Epithelial cell of proximal tubule (primary cell): ENCODE measurements at regions not wholly inside any gene's neighbourhood (a gene's known extent, or its start where the extent isn't known, plus 50 kb on each side); places are given as distances from the start of the nearest gene placed in this dataset.

Experiments
- DNase-seq: peaks from one replicate; pipeline ENCODE4 v3.0.0-alpha.2; 2011; ENCODE audit warnings: low read depth
- H3K4me3 ChIP-seq: 2 replicates; pipeline ENCODE4 v1.5.1; 2011; ENCODE audit warnings: low read depth, mild to moderate bottlenecking, low read length
- CTCF ChIP-seq: conservative IDR thresholded peaks from 2 replicates; pipeline ENCODE4 v1.5.1; 2012; ENCODE audit warnings: low read depth, mild to moderate bottlenecking, low read length

DNA sequence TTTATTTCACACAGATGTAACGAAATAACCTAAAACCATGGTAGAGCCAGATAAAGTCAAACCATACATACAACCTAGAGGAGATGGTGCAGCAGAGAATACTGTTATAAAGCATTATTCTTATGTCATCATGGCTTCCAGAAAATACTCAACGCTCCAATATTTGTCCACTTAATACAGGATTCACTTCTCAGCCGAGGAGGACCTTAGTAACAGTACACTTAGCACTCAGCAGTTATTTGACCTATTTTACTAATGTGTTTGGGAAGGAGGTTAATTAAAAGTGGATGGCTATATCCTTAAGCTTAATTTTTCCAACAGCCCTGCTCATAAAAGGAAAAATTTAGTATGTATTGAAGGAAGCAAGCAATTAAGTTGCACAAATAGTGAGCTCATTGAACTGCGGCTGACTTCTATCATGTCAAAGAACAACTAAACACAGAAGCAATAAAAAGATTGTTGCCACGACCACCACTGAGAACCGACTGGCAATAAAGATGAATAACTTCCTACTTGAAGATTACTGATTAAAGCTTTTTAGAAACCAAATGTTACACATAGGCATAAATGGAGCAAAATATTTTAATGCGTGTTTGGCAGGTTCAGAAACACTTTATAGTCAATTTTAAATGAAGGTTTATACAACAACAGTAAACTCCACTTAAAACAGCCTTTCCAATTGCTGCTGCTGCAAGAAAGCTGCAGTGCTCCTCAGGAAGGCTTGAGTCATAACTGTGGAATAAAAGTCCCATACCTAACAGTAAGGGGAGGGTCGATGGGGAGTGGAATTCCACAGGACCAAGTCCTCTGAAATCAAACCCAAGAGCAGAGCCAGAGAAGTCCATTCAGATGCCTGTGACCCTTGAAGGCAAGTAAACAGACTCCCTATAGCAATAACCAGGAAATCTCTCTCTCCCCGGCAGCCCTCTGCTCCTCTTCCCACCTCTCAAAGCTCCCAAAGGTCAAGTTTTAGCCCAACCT, 218.9 kb upstream of the CDKN3 start:
- no peak for TF ChIP-seq CTCF
- H3K4me3 ChIP-seq = no peak overlapping the region
- DNase-seq = no peak

- TF ChIP-seq CTCF = no peak
- peak; percentile 64 for DNase-seq
- H3K4me3 ChIP-seq = no peak overlapping the region
Measured at GRCh38 chr14:54182419-54183045, 214.3 kb upstream of the CDKN3 start.

DNA sequence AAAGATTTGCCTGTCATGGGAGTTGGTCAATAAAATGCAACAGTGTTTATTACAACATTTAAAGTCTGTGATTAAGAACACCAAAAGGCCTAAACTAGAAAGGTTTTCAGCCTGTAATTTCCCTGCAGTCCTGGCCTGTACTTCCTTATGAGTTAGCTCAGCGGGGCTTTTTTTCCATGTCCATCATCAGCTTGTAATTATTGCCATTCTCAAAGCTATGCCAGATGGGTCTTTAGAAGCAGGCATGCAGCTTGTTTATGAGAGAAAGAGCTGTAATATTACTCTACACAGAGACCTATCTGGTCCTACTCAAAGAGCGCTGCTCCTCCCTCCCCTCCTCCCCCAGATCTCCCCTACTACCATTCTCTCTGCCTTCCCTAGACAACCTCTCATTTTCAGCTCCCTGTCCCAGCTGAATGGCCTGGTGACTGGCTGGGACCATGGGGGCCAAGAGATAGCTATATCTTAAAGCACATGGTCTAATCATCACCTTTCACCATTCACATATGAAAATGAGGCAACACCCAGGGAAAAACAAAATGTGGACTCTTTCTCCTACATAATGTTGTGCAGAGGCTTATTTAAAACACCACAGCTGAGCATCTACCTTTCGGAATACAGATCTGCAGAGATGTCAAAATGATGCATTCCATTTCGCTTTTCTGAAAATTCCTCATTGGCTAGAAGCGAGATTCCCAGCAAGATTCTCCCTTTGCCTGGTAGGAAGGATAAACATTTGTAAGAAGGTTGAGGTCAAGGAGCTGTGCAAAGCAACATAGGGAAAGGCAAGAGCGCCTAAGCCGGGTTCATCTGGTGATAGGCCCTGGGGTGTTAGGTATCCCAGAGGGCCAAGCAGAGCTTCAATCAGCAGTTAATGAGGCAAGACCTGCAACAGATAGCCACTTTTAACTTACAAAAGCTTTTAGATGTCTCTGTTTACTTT, 209.7 kb upstream of the CDKN3 start:
- H3K4me3 ChIP-seq = no peak overlapping the region
- TF ChIP-seq CTCF = no peak
- DNase-seq = no peak

DNA sequence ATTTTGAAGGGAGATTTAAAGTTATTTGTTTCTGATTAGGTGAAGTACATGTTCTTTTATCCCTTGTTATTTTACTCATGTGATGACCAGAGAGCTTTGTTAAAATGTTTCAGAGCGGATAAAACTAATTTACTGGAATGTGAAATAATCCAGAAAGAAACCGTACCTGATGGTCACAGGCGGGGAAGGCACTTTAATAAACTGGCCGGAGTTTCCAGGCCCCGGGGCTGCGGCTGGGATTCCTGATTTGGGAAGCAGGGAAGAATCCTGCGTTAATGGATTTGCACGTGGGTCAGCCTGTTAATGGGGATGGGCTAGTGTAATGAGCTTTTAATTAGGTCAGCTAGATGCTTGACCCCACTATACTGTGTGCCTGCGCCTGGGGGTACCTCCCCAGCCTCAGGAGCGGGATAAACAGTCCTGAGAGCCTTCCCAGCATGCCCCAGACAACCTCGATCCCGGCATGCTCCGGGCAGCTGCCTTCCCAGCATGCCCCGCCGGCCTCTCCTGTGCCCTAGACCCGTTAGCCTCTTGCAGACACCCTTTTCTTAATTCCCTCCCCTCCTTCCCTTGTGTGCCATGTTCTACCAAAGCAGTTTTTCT, 208.6 kb upstream of the CDKN3 start:
- H3K4me3 ChIP-seq = no peak overlapping the region
- no peak for TF ChIP-seq CTCF

DNA sequence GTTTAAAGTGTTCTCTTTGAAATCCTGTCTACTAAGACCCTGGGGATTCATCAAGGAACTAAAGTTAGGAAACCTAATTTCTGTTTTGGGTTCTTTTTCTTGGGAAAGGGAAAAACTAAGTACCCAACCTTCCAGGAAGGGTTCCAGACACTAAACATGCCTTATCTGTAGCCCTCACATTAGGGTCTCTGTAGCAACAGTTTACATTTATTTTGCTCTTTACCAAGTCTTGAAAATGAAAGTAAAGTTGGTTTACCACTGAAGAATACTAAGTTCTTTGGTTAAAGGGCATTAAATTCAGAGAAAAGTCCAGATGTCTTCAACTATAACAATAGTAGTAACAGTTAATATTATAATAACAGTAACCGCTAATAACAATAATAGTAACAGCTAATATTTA, 207.5 kb upstream of the CDKN3 start:
- no peak for TF ChIP-seq CTCF
- H3K4me3 ChIP-seq = no peak overlapping the region
- DNase-seq = no peak

More for the DNA sequence above, 208.6 kb upstream of the CDKN3 start:
- no peak for DNase-seq

- no peak overlapping the region for H3K4me3 ChIP-seq
- no peak for TF ChIP-seq CTCF
- DNase-seq = no peak
Measured at GRCh38 chr14:54189748-54190354, 207.0 kb upstream of the CDKN3 start.
